Cardiac fibroblast (primary cell): ENCODE measurements at regions not wholly inside any gene's neighbourhood (a gene's known extent, or its start where the extent isn't known, plus 50 kb on each side); places are given as distances from the start of the nearest gene placed in this dataset.

Experiments
- DNase-seq, 2 donors: peaks; one replicate each; pipeline versions ENCODE4 v3.0.0 to v3.0.0-alpha.2; 2010; ENCODE audit warnings: low read depth in 2 of 2
- H3K4me3 ChIP-seq, 2 donors: replicated peaks in 1 of 2; 1 replicate in 1 of 2; 2 replicates in 1 of 2; pipeline ENCODE4 v1.5.1; 2011; ENCODE audit warnings: low read depth in 2 of 2, low read length in 2 of 2, mild to moderate bottlenecking in 2 of 2, moderate library complexity in 1 of 2
- TF ChIP-seq, protein P1 (sequence below): IDR thresholded peaks from one replicate; pipeline ENCODE4 v1.5.1; 2011; ENCODE audit warnings: low read depth, mild to moderate bottlenecking, low read length, inconsistent platforms

DNA sequence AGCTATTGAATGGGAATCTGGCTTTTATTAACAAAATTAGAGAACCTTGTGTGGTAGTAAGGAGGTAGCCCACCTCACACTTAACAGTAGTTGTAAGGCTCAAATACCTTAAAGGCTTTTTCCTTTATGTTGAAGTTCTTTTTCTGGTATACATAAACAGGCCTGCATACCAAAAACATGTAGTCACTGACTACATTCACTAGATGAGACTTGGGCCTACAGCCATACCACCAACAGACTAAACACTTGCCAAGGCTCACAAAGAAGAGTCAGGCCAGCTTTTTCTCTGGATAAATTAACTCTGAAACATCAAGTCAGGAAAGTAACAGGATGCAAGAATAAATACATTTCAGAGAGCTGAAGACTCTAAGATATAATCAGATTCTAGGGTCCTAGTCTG is 78.6 kb upstream of the MPDZ start:
- peak; percentile 82 to 85 for DNase-seq
- H3K4me3 ChIP-seq = no peak overlapping the region
- TF ChIP-seq, protein P1, sequence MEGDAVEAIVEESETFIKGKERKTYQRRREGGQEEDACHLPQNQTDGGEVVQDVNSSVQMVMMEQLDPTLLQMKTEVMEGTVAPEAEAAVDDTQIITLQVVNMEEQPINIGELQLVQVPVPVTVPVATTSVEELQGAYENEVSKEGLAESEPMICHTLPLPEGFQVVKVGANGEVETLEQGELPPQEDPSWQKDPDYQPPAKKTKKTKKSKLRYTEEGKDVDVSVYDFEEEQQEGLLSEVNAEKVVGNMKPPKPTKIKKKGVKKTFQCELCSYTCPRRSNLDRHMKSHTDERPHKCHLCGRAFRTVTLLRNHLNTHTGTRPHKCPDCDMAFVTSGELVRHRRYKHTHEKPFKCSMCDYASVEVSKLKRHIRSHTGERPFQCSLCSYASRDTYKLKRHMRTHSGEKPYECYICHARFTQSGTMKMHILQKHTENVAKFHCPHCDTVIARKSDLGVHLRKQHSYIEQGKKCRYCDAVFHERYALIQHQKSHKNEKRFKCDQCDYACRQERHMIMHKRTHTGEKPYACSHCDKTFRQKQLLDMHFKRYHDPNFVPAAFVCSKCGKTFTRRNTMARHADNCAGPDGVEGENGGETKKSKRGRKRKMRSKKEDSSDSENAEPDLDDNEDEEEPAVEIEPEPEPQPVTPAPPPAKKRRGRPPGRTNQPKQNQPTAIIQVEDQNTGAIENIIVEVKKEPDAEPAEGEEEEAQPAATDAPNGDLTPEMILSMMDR = no peak

GRCh38 chr9:13354733-13355132 is 75.2 kb upstream of the MPDZ start:
- H3K4me3 ChIP-seq = no peak overlapping the region
- TF ChIP-seq, protein P1 = no peak
- peak; percentile 19 to 68 for DNase-seq

GRCh38 chr9:13352451-13352979 is 73.0 kb upstream of the MPDZ start:
- H3K4me3 ChIP-seq = no peak overlapping the region
- no peak for DNase-seq
- TF ChIP-seq, protein P1 = no peak

DNA sequence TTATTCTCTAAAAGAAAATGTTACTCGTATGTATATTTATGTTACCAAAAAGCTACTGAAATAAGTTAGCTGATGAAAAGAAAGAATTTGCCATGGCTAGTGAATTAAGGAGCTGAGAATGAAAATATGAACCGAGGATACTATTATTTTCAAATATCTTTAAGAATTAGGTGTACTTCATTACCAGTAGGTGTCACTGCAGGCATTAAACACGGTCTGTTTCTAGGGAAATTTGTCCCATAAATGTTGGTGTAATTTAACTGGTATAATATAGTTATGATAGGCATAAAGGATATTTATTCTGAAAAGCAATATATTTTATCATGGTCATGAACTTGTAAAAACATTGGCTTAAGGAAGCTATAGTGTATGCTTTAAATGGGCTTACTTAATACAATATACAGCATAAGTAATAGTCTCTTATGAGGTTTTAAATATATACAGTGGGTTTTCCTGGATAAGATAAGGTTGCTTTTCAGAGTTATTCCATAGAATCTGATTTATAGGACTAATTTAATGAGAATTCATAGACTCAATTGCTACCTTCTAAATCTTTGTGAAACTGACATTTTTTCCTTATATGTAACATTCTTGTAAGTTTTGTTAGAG is 72.4 kb upstream of the MPDZ start:
- peak; percentile 84 to 86 for DNase-seq
- TF ChIP-seq, protein P1 = peak; percentile 42
- H3K4me3 ChIP-seq = no peak overlapping the region

DNA sequence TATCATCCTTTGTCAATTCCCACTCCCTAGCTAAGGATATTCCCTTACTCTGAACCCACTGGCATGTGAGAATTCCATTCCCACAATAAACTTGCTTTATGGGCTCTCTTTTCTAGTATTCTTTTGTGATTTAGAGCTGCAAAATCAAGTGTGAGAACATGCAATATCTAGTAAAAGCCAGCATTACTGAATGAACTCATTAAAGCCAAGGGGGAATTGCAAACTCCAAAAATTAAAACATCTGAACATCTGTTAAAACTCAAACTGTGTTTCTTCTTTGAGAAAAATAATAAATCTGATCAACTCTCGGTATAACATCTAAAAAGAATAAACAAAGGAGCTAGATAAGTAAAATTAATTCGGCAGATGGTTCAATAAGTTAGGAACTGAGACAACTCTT is 53.1 kb upstream of the MPDZ start:
- no peak for DNase-seq
- TF ChIP-seq, protein P1 = no peak
- H3K4me3 ChIP-seq = no peak overlapping the region

DNA sequence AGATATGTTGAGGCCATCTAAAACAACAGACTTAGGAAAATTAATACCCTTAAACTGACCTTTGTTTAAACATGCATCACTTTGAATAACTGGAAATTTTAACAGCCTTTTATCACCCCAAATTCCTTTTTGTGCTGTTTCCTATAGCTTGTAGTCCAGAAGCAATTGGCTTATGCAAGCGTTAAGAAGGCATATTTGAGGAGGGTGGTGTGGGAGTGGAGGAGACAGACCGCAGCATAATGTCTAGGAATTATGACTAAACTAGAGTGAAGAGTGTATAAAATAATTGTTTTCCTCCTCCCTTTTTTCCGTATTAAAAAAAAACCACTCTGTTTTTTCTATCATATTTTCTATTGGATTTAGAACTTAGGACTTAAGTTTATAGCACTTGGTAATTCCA is 51.8 kb upstream of the MPDZ start:
- no peak overlapping the region for H3K4me3 ChIP-seq
- TF ChIP-seq, protein P1 = no peak
- DNase-seq = peak; percentile 24 to 76
